Natural killer cell (primary cell): ENCODE measurements at regions not wholly inside any gene's neighbourhood (a gene's known extent, or its start where the extent isn't known, plus 50 kb on each side); places are given as distances from the start of the nearest gene placed in this dataset.

Experiments used
- ATAC-seq, 3 donors: fragments of 150-1000 bp in 2 of 3; fragments of 200-7000 bp in 1 of 3; cut with Tn5 transposase; 1 replicate in 1 of 3; 2 replicates in 2 of 3; pipeline ENCODE4 v1.10.0; 2021; ENCODE audit warnings: mild to moderate bottlenecking in 2 of 3, moderate library complexity in 2 of 3
- DNase-seq, 2 donors: peaks; one replicate each; pipeline versions ENCODE4 v3.0.0 to v3.0.0-alpha.2; 2013 to 2021; ENCODE audit warnings: mixed read lengths in 1 of 2
- H3K27ac ChIP-seq: one replicate; pipeline ENCODE4 v1.5.1; 2013; ENCODE audit warnings: mild to moderate bottlenecking, low read length
- H3K27me3 ChIP-seq: one replicate; pipeline ENCODE4 v1.6.1; 2013; ENCODE audit warnings: low read length; ENCODE audit not compliant: control insufficient read depth, insufficient read depth
- H3K36me3 ChIP-seq: one replicate; pipeline ENCODE4 v1.6.1; 2013; ENCODE audit warnings: low read length; ENCODE audit not compliant: control insufficient read depth, insufficient read depth
- H3K4me1 ChIP-seq: one replicate; pipeline ENCODE4 v1.6.1; 2013; ENCODE audit warnings: low read length; ENCODE audit not compliant: control insufficient read depth, insufficient read depth
- H3K4me3 ChIP-seq: one replicate; pipeline ENCODE4 v1.5.1; 2013; ENCODE audit warnings: low read length
- H3K9me3 ChIP-seq: one replicate; pipeline ENCODE4 v1.6.1; 2013; ENCODE audit warnings: low read length; ENCODE audit not compliant: control insufficient read depth, insufficient read depth
- H3K27ac Mint-ChIP-seq, 2 donors: one replicate each; pipeline ENCODE4 v1.8.0; 2022; ENCODE audit warnings: mild to moderate bottlenecking in 2 of 2, mixed read lengths in 2 of 2, moderate library complexity in 1 of 2
- H3K27me3 Mint-ChIP-seq, 2 donors: one replicate each; pipeline ENCODE4 v1.8.0; 2022; ENCODE audit warnings: low read depth in 2 of 2, mixed read lengths in 2 of 2
- H3K36me3 Mint-ChIP-seq: one replicate; pipeline ENCODE4 v1.8.0; 2022; ENCODE audit warnings: mixed read lengths
- H3K4me1 Mint-ChIP-seq, 2 donors: one replicate each; pipeline ENCODE4 v1.8.0; 2022; ENCODE audit warnings: mixed read lengths in 2 of 2
- H3K4me3 Mint-ChIP-seq: one replicate; pipeline ENCODE4 v1.8.0; 2022; ENCODE audit warnings: mild to moderate bottlenecking, moderate library complexity, mixed read lengths
- H3K9me3 Mint-ChIP-seq, 2 donors: one replicate each; pipeline ENCODE4 v1.8.0; 2022; ENCODE audit warnings: mixed read lengths in 2 of 2
- WGBS: methylation state at CpG from one replicate; pipeline ENCODE4 v1.1.7; 2013; ENCODE audit warnings: missing lambda C conversion rate; ENCODE audit not compliant: insufficient coverage; 5-methylcytosine and 5-hydroxymethylcytosine counted together
- intact Hi-C: fragments of 100-400 bp; cut with micrococcal nuclease; formaldehyde crosslinking; loops from one replicate; pipeline ENCODE4 v1.14.2; 2022
- TF ChIP-seq, protein P1 (sequence below): fragments of 200-600 bp; IDR thresholded peaks from one replicate; pipeline ENCODE4 v1.8.0; 2022; ENCODE audit warnings: antibody characterized with exemption

DNA sequence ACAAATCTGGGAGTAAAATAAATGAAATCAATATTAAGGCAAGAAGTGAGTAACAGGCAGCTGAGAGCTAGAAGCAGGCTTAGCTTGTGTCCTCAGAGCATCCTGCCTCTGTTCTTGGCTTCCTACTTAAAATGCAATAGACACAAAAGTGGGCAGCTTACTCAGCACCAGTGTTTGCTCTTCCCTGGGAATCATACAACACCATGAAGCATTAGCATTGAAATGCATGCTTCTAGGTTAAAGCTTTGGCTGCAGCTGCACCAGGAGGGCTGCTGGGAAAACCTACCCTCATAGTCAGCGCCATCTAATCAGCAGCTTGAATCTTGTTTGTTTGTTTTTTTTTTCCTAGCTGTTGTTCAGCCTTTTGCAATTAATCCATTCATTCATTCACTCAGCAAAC is 104.2 kb upstream of the VWC2 start:
- H3K4me1 Mint-ChIP-seq: no peaks in the 10 kb centered on the region
- H3K36me3 Mint-ChIP-seq: no peaks in the 10 kb centered on the region
- WGBS: 76% methylated on average over 1 of the region's 1 CpG
- no peaks in the 10 kb centered on the region for H3K4me1 ChIP-seq
- H3K27ac ChIP-seq: no peak overlapping the region
- no peak overlapping the region for H3K4me3 Mint-ChIP-seq
- intact Hi-C loops: no loop called here
- H3K9me3 ChIP-seq: peaks cover 5% of the 10 kb centered on the region
- H3K27me3 ChIP-seq: no peaks in the 10 kb centered on the region
- no peaks in the 10 kb centered on the region for H3K36me3 ChIP-seq
- no peak for DNase-seq
- no peak overlapping the region for H3K27ac Mint-ChIP-seq
- ATAC-seq: no peak
- no peak overlapping the region for H3K4me3 ChIP-seq
- no peaks in the 10 kb centered on the region for H3K27me3 Mint-ChIP-seq
- H3K9me3 Mint-ChIP-seq: peaks cover 10 to 11% of the 10 kb centered on the region in 2 donors
- TF ChIP-seq, protein P1, sequence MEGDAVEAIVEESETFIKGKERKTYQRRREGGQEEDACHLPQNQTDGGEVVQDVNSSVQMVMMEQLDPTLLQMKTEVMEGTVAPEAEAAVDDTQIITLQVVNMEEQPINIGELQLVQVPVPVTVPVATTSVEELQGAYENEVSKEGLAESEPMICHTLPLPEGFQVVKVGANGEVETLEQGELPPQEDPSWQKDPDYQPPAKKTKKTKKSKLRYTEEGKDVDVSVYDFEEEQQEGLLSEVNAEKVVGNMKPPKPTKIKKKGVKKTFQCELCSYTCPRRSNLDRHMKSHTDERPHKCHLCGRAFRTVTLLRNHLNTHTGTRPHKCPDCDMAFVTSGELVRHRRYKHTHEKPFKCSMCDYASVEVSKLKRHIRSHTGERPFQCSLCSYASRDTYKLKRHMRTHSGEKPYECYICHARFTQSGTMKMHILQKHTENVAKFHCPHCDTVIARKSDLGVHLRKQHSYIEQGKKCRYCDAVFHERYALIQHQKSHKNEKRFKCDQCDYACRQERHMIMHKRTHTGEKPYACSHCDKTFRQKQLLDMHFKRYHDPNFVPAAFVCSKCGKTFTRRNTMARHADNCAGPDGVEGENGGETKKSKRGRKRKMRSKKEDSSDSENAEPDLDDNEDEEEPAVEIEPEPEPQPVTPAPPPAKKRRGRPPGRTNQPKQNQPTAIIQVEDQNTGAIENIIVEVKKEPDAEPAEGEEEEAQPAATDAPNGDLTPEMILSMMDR: no peak

DNA sequence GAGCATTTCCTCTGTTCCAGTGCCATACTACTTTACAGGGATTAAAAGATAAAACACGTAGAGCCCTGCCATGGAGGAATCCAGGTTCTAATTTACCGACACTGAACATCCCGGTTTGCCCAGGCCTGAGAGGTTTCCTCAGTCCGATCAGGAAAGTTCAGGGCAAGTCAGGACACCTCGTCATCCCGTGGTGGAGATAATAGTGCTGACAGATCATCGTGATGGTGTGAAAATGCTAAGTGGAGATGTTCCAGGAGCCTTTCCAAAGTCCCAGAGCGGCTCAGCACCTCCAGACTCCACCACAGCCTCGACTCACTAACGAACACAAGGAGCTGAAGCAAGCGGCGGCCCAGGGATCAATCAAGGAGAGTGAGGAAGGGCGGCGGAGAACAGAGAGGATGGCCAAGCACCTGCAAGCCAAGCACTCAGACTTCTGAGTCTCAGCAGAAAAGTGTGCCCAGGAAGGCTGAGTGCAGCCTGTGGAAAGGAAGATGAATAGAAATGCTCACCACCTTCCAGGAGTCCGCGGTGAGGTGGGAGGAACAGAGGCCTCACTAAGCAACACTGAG is 103.7 kb upstream of the VWC2 start:
- intact Hi-C loops: no loop called here
- peaks cover 10 to 11% of the 10 kb centered on the region in 2 donors for H3K9me3 Mint-ChIP-seq
- H3K9me3 ChIP-seq: peaks cover 5% of the 10 kb centered on the region

DNA sequence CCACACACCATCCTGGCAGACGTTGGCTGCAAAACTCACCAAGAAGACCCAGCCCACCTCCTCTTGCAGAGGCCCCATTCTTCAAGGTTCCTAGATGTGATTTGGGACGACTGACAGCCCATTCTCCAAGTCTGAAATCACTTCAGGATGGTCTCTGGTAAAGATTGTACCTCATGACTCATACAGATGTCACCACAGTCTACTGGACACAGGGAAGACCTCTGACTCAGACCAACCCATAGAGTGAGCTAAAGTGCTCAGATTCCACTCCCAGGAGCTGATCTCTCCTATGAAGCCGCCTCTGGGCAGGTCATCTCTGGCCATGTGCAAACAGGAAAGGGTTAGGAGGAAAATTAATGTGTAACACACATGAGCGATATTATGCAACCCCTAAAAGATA is 102.4 kb upstream of the VWC2 start:
- no peak overlapping the region for H3K4me3 Mint-ChIP-seq
- TF ChIP-seq, protein P1: no peak
- no peak overlapping the region for H3K27ac ChIP-seq
- 79% methylated on average over 4 of the region's 4 CpGs for WGBS
- no peak overlapping the region for H3K27ac Mint-ChIP-seq
- intact Hi-C loops: no loop called here
- no peak overlapping the region for H3K4me3 ChIP-seq
- H3K27me3 Mint-ChIP-seq: no peaks in the 10 kb centered on the region
- H3K36me3 ChIP-seq: no peaks in the 10 kb centered on the region
- DNase-seq (no peak), ATAC-seq (no peak)
- H3K9me3 ChIP-seq: peaks cover 5% of the 10 kb centered on the region
- no peaks in the 10 kb centered on the region for H3K4me1 ChIP-seq
- no peaks in the 10 kb centered on the region for H3K36me3 Mint-ChIP-seq
- H3K4me1 Mint-ChIP-seq: no peaks in the 10 kb centered on the region
- no peaks in the 10 kb centered on the region for H3K27me3 ChIP-seq
- H3K9me3 Mint-ChIP-seq: peaks cover 6 to 9% of the 10 kb centered on the region in 2 donors

More for the DNA sequence above, 103.7 kb upstream of the VWC2 start:
- DNase-seq (no peak), ATAC-seq (no peak)
- no peaks in the 10 kb centered on the region for H3K27me3 Mint-ChIP-seq
- no peaks in the 10 kb centered on the region for H3K4me1 Mint-ChIP-seq
- no peak overlapping the region for H3K4me3 ChIP-seq
- TF ChIP-seq, protein P1: no peak
- no peaks in the 10 kb centered on the region for H3K36me3 Mint-ChIP-seq
- H3K27me3 ChIP-seq: no peaks in the 10 kb centered on the region
- H3K4me1 ChIP-seq: no peaks in the 10 kb centered on the region
- H3K4me3 Mint-ChIP-seq: no peak overlapping the region
- WGBS: 87% methylated on average over 16 of the region's 16 CpGs
- H3K36me3 ChIP-seq: no peaks in the 10 kb centered on the region
- H3K27ac ChIP-seq: no peak overlapping the region
- no peak overlapping the region for H3K27ac Mint-ChIP-seq

DNA sequence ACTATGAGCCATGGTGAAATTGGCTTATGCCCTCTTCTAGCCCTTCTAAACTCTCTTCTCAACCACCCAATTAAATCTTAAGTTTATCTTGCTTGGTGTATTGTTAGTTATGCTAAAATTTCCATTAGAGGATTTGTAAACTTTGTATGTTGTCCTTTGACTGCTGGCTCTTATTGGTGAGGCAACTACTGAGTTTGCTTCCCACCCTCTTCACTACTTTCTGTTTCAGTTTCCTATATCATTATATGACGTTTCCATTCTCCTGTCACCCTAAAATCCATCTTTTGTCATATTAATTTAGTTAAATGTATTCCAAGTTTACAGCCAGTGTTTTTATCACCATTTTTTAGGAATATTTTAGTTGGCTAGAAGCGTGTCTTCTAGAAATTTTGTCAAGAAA is 80.9 kb upstream of the VWC2 start:
- DNase-seq: no peak
- no peaks in the 10 kb centered on the region for H3K36me3 ChIP-seq
- no peaks in the 10 kb centered on the region for H3K4me1 ChIP-seq
- no peak for ATAC-seq
- Mint-ChIP-seq H3K27ac (no peak overlapping the region), H3K36me3 (peaks cover 9% of the 10 kb centered on the region), H3K27me3 (peaks cover 0 to 5% of the 10 kb centered on the region in 2 donors), H3K4me3 (no peak overlapping the region), H3K4me1 (no peaks in the 10 kb centered on the region), H3K9me3 (peaks cover 5 to 18% of the 10 kb centered on the region in 2 donors)
- no peaks in the 10 kb centered on the region for H3K9me3 ChIP-seq
- TF ChIP-seq, protein P1: no peak
- intact Hi-C loops: no loop called here
- WGBS: 80% methylated on average over 1 of the region's 2 CpGs
- H3K27ac ChIP-seq: no peak overlapping the region
- H3K27me3 ChIP-seq: no peaks in the 10 kb centered on the region
- H3K4me3 ChIP-seq: no peak overlapping the region
